ENCODE measurements at regions not wholly inside any gene's neighbourhood (a gene's known extent, or its start where the extent isn't known, plus 50 kb on each side); places are given as distances from the start of the nearest gene placed in this dataset.
"Not testable (repeated sequence)": the region's sequence is repeated elsewhere in the genome, so short reads cannot be mapped to it uniquely, and the experiment has no call there.

DNA sequence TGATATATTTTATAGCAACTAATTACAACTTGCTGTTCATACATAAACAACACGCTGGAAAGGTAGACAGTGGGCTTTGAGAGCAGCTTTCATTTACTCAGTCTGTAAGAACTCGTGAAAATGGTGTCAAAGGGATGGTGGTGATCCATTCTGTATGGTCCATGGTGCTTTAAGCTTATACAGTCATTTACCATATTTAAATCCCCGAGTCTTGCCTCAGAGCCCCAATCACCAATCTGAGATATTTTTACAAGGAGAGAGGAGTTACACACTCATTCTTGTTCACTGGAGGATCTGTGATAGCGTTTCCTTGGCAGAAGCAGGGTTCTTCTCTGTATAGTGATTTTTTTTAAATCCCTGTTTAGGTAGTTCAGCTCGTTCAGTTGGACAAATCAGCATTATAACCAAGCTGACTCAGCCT lies 694.6 kb downstream of the USP25 start:
- no peak for DNase-seq

DNA sequence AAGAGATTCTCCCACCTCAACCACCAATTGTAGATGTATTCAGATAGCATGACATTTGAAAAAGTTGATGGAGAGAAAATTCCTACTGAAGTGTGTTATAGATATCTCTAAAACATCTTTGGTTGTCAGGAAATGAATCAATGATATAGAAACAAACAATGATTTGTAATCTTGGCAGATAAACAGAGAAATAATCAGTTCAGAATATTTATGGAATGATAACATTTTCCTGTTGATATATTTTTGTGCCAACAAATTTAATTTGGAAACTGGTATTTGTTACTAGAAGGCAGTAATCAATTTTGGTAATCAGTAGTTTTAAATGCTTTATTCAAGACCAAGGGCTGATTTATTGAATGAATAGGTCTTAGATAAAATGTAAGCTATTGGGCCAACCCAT lies 695.6 kb downstream of the USP25 start:
- DNase-seq: no peak

DNA sequence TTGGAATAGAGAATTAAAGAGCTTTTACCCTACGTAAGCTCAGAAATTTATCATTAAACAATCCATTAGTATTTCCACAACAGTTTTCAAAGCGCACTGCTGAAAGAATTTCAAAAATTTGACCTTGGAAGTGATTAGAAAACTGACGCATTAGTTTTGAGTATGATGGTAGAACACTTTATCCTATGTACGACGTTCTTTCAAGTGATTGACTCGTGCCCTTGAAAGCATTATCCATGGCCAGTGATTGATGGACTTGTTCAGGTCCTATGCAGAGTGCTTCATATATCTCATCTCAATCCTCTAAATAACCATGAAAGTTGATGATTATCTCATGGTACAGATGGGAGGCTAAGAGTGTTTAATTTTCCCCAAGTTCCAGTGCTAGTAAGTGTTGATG lies 697.2 kb downstream of the USP25 start:
- DNase-seq: no peak

DNA sequence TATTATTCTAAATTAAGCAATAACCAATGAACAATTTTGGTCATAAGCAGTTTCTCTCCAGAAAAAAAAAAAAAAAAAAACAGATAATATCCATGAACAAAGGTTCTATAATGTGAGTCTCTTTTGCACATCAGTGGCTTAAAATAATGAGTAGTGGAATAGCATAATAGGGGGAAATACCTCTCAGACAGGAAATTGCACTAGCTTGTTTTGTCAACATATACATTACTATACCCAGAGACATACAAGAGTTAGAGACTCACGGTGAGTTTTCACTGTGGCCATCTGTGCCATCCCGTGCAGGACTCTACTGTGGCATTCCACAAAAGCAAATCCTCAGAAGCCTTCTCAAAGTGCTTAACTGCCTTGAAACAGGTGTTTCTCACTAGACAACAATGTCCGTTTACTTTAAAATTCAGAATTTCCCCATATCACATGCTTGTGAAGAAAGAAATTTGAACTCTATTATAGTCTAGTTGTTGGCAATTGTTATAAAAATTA lies 697.9 kb downstream of the USP25 start:
- no peak for DNase-seq

DNA sequence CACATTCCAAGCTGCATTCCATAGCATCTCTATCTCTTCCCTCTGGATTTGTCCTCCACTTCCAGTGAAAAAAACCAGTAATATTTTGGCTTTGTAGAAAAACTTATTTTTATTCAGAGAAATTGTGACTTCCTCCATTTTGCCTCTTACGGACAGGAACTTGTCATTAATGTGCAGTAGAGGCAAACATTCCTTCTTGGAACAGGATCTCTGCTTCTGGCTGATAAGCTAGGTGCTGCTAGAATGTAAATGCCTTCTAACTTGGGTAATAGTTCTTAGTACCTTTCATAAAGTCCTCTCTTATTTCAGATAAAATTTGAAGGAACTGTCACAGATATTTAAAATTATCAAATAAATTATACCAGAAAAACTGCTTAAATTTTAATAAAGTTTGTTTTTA lies 707.8 kb downstream of the USP25 start:
- no peak for DNase-seq

DNA sequence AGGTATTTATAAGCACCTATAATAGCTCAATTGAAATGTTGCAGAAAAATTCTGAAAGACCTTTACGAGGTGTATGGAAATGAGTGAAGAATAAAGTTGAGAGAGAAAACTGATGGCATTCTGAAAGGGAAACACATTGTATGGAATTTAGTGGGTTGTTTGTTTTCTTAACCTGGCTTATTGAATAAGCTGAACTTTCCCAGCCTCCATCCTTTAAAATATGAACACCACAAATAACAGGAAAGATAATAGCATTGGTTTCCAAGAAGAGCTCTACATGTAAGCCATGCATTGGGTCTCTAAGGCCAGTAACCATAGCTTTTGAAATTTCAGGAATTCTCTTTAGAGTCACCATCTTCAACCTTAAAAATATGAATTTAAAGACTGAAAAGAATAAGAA lies 709.0 kb downstream of the USP25 start:
- no peak for DNase-seq

DNA sequence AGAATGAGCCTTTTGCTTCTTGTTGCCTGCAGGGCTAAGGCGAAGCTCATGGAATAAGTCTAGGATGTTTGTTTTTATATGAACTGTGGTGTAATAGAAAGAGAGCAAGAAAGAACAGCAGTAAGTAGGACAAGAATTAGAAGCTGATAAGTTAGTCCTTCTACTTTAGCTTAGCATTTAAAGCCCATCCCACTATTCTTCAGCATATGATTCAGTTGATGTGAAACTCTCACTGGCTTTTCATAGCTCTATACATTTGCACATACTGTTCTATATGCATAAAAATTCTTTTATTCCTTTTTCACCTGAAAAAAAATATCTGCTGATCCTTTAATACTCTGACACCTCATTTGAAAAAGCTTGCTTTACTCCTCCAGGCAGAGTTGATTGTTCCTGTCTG lies 712.0 kb downstream of the USP25 start:
- DNase-seq: no peak

DNA sequence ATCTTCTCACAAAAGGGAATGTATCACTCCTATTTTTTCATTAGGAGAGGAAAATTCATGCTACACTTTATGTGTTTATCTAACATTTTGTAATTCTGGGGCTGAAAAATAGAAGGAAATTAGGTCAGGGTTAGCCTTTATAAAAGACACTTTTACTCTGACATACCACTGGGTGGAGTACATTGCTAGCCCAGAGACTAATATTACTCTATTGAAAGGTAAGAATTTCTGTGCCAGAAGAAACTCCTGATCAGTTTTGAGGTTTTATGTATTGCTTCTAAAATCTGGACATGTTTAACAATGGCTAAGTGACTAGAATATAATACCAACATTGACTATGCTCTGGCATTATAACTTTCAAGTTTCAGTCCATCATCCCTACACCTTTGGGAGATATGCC lies 724.6 kb downstream of the USP25 start:
- DNase-seq: no peak

DNA sequence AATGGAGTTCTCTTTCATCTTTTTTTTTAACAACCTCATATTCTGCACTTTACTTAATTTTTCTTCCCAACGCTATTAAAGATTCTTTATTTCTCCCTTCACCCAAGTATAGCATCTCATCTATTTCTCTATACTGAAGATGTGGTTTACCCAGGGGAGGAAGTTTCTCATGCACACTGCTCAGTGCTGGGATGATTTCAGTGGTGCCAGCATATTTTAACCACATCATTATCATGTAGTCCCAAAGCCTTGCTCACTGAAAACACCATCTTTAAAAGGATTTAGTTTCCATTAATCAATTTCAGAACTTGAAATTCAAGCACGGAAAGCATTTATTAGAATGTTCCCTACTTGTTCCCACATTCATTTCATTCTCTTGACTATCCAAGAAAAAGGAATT lies 725.7 kb downstream of the USP25 start:
- DNase-seq: no peak

DNA sequence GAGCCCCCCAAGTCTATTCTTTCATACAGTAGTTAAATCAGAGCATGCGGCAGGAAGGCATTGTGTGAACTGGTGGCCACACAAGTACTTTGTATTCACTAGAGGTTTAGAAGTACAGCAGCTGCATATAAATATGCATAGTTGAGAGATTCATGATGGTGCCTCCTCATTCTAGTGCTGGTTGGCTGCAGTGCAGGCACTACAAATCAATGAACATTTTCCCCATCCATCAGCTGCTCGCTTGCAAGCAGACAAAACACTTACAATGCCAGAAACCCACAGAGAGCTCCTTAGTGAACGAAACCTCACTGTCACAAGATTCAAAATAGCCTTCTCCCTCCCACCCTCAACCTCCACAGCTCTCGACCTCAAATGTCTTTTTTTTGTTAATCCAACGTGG lies 726.2 kb downstream of the USP25 start:
- no peak for DNase-seq

DNA sequence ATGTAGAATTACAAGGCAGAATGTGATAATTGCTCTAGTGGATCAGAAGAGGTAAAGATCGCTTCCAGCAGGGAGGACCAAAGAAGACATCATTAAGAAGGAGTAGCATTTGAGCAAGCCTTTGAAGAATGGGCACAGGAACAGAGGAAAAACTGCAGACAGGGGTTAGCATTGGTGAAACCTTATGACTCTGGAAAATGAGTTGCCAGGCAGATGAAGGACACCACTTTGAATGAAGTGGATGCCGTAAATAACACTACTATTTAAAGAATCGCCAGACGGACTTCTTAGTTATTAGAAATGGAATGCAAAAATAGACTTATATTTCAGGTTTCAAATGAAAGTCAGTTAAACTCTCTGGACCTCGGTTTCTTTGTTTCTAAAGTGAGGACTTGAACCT lies 727.7 kb downstream of the USP25 start:
- no peak for DNase-seq

DNA sequence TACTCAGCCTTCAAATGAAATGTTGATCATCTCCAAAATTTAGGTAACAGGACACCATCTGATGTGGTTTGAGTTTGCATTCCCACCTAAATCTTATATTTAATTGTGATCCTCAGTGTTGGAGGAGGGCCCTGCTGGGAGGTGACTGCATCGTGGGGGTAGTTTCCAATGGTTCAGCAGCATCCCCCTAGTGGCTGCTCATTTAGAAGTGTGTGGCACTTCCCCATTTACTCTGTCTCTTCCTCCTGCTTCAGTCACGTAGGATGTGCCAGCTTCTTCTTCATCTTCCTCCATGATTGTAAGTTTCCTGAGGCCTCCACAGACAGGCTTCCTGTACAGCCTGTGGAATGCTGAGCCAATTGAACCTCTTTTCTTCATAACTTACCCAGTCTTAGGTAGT lies 731.2 kb downstream of the USP25 start:
- DNase-seq: no peak

DNA sequence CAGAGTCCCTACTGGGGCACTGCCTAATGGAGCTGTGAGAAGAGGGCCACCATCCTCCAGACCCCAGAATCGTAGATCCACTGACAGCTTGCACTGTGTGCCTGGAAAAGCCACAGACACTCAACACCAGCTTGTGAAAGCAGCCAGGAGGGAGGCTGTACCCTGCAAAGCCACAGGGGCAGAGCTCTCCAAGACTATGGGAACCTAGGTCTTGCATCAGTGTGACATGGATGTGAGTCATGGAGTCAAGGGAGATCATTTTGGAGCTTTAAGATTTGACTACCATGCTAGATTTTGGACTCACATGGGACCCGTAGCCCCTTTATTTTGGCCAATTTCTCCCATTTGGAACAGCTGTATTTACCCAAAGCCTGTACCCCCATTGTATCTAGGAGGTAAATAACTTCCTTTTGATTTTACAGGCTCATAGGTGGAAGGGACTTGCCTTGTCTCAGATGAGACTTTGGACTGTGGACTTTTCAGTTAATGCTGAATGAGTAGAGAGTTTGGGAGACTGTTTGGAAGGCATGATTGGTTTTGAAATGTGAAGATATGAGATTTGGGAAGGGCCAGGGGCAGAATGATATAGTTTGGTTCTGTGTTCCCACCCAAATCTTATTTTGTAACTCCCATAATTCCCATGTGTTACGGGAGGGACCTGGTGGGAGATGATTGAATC lies 734.6 kb downstream of the USP25 start:
- not testable (repeated sequence) for DNase-seq

DNA sequence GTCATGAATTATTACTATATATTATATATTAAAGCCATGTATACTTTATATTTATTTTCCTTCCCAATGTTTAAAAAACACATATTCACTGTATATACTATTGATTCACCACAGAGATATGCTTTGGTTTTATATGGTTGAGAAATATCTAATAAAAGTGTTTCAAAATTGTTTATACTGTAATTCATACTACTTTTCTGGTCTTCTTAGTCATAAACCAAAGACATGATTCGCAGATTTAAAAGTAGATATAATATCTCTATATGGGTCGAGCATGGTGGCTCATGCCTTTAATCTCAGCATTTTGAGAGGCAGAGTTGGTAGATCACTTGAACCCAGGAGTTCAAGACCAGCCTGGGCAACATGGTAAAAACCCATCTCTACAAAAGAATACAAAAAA lies 738.4 kb downstream of the USP25 start:
- no peak for DNase-seq

DNA sequence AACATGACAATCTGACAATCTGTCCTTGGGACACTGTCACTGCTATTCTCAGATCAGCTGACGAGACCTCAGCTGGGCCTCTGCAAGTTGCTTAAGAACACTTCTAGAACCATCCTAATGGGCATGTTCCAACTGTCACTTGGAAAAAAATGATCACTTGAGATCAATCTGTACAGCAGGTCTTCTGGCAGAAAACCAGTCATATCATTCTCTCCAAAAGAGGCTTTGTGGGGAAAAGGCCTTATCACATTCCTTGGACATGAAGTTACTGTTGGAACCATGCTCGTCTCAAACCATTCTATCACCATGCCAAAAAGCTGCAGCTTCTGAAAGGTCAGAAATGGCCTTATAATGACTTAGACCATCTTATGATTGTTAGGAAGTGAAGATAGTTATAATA lies 744.2 kb downstream of the USP25 start:
- no peak for DNase-seq

DNA sequence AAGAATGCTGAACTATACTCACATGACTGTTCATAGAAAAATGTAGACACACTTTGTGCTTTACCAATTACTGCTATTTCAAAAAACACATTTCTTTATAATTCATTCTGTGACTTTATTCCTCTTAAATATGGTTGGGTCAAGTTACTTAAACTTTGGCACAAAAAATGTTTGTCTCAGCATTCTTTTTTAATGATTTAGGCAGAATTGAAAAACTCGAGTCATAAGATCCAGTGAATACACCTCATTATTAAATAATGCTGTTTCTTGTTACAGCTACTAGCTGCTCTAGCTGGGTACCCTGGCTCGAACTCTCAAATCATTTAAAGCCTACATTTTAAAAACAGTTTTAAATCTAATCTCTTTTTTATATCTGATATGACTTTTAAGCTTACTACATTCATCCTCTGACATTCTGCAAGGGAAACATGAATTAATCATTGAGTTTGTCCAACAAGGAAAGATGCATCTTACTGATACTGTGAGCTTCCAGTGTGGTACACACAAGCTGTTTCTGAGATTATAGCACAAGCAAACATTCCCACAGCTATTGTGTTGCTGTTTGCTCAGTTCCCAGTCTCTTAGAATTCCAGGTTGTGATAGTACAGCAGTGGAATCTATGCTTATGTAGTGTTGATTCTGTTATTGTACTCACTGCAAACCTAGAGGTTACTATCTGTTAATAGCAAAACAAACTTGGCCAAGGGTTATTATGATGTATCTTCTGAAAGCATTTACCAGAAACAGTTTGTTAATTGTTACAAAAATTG lies 746.5 kb downstream of the USP25 start:
- DNase-seq: no peak

DNA sequence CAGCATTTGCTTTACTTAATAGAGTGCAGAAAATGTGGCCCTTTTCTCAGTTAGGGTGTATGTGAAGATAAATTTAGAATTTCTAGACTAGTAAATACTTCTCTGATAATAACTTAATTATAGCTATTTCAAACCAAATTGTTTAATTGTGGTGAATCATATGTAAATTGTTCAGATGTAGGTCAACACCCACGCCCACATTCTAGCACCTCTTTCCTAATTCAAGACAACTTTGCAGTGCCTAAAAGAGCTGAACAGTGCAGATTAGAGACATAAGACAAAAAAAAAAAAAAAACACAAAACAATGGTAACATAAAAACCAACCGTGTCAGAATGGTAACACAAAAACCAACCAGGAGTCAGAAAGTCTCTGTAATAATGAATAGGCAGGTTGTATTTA lies 758.3 kb downstream of the USP25 start:
- DNase-seq: no peak

DNA sequence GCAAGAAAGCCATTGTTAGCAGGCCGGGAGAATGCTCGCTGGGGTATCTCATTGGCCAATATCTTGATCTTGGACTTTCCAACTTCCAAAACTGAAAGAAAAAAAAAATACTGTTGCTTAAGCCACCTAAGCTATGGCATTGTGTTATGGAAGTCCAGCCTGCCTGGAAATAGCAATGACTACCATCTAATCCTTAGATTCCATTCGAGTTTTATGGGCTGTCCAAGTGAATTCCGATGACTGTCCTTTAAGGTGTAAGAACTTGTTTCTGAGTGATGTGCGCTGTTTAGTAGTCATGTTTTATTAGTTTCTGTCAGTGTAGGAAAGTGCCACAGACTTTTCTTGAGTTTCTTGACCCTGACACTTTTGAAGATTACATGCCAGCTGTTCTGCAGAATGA lies 762.6 kb downstream of the USP25 start:
- no peak for DNase-seq

DNA sequence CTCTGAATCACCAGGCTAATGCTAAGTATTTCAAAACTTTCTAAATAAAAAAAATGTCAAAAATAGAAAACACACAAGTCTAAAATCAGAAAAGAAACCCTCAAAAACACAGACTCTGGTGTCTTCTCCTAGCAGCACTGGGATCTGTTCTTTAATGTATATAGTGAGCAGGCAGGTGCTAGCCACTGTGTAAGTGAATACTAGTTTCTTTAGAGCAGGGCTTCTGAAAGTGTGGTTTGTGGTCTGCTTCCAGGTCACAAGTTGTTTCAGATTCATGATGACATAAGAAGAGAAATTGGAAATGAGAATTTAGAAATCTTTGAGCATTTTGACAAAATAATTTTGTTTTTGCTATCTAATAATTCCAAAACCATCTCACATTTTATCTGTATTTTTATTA lies 763.1 kb downstream of the USP25 start:
- DNase-seq: no peak

DNA sequence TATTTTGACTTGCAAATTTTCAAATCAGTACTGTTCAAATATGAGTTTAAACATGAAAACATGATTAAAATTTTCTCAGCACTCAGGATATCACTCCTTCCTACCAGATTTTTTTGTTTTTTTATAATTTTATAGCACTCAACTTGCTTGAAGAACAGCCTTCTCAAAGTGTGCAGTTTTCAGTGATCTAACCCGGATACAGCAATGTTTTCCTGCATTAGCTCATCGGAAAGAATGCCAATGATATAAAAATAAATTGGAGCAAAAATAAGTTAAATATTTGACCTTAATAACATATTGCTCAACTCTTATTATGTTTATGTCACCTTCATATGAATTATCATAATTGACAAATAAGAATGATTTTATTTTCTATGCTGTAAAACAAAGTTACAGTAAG lies 766.8 kb downstream of the USP25 start:
- DNase-seq: no peak

DNA sequence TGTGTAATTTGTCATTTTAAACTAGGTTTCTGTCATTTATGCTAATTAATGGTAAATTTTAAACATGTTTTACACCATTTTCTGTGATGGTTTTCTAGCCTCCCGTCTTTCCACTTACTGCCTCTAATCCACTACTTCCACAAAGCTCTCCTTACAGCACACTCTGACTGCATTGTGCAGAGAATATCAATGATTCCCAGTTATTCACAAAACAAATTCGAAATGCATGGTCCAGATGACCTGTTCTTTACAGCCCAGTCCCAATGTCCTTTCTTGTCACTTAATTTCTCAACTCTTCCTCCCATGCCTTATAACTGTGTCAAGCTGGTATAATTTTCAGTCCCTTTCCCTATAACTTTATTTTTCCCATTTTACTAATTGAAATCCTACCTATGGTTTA lies 770.5 kb downstream of the USP25 start:
- no peak for DNase-seq

DNA sequence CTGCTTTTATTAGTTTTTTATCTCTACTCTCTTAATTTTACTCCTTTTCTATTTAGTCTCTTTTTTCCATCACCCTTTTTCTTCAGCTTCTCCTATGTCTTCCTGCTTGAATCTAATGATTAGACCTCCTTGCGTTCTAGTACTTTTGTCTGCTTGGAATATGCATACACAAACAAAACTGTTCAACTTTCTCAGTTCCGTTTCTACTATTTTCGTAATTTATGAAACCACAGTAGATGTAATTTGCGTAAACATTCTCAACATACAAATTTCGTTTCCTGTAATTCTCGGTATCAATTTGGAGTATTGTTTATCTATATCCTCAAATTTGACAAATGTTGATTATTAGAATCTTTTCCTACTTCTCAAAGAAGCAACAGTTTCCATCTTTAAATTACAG lies 772.5 kb downstream of the USP25 start:
- no peak for DNase-seq

DNA sequence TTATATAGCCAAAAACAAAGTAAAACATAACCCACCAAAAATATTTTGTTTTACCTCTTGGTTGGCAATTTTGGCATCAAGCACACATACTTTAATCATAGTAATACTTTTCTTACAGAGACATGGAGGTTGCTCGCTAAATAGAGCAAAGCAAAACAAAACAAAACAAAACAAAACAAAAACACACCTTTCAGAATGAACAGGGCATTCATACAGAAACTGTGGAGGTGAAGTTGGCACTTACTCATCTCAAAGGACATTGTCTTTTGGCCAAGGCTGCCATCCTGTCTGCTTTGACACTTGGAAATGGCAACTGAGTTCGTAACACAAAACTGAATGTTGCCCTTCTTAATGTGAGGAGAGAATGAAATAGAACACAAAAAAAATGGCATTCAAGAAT lies 773.1 kb downstream of the USP25 start:
- DNase-seq: no peak

DNA sequence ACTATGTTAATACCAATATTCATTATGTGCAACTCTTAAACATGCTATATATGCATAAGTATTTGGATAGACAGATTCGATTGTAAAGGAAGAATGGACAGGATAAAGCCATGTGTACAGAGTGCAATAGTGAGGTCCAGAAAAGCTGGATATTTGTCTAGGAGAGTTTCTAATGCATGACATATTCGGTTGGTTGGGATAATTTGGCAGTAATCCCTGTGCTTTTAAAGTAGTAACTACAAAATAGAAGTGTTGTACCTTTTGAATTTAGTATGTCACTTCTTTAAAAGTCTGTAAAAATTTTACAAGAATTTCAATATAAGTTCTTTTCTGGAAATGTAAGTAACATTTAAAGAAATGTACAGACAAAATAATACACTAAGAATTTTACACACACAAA lies 774.5 kb downstream of the USP25 start:
- no peak for DNase-seq

DNA sequence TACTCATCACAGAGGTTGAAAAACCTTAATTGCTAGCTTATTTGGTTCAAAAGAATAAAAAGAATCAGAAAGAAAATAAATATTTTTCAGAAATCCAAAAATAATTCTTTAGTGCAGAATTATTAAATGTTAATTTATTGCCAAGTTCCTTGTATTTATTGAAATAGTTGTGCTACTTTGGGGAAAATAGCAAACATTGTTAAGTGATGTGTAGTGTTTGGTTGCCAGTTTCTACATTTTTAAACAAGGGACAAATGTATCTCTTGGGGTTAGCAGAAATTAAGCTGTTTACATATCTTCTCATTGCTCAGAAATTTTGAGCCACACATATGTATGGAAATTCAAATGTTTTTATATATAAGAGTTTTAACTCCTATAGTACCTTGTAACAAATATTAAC lies 775.0 kb downstream of the USP25 start:
- no peak for DNase-seq

Measured in T-helper 2 cell (primary cell).